ENCODE measurements at regions not wholly inside any gene's neighbourhood (a gene's known extent, or its start where the extent isn't known, plus 50 kb on each side); places are given as distances from the start of the nearest gene placed in this dataset.

DNA sequence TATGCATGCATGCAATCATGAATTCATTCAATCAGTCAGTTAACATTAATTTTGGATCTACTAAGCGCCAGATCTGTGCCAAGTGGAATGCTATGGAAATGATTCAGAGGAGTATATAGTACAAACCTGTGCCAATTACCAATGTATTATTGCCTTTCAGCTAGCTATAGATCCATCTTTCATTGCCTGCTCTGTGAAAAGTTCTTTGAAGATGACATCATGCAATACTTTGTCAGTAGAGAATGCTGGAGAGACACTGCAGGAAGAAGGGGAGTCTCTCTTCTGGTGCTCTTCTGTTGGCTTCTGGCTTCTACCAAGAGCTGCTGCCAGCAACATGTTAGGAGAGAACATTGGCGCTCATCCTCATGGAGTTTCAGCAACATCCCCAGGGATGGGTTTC, 81.0 kb upstream of the LMCD1 start:
- TF ChIP-seq, protein P1, sequence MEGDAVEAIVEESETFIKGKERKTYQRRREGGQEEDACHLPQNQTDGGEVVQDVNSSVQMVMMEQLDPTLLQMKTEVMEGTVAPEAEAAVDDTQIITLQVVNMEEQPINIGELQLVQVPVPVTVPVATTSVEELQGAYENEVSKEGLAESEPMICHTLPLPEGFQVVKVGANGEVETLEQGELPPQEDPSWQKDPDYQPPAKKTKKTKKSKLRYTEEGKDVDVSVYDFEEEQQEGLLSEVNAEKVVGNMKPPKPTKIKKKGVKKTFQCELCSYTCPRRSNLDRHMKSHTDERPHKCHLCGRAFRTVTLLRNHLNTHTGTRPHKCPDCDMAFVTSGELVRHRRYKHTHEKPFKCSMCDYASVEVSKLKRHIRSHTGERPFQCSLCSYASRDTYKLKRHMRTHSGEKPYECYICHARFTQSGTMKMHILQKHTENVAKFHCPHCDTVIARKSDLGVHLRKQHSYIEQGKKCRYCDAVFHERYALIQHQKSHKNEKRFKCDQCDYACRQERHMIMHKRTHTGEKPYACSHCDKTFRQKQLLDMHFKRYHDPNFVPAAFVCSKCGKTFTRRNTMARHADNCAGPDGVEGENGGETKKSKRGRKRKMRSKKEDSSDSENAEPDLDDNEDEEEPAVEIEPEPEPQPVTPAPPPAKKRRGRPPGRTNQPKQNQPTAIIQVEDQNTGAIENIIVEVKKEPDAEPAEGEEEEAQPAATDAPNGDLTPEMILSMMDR (IDR thresholded peaks at IDR 0.05): no peak
- TF ChIP-seq POLR2A (IDR thresholded peaks at IDR 0.05) (no peak), POLR2AphosphoS5 (IDR thresholded peaks at IDR 0.05) (no peak)
